A673 (cell line): ENCODE measurements at regions not wholly inside any gene's neighbourhood (a gene's known extent, or its start where the extent isn't known, plus 50 kb on each side); places are given as distances from the start of the nearest gene placed in this dataset.

ENCODE experiments used
- CTCF ChIP-seq: fragments of 300-800, 200-600 bp; sonication (generic); conservative IDR thresholded peaks from 2 replicates; pipeline ENCODE4 v1.5.1; 2017; ENCODE audit warnings: low read depth, mild to moderate bottlenecking, antibody characterized with exemption, low read length, moderate library complexity, mixed read lengths
- EZH2 ChIP-seq: fragments of 200-600 bp; sonication (generic); IDR thresholded peaks from 2 replicates; pipeline ENCODE4 v1.6.1; 2017; ENCODE audit warnings: borderline replicate concordance, low read depth, mild to moderate bottlenecking, mixed read lengths, antibody characterized with exemption, low read length; ENCODE audit not compliant: poor library complexity, severe bottlenecking

DNA sequence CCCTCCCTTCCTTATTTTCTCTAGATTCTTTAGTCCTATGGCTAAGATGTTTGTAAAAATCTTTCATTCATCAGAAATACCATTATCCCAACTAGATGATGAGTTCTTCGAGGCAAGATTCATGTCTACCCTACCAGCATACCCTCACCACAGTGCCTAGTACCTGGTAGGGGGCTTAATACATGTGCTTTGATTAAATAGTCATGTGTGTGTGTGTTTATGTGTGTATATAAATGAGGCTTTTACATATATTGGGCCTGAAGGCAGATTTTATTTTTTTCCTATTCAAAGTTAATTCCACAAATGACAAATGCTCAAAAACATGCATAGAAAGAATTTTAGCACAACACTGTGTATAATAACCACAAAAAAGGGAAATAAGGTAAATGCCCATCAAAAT is 193.0 kb upstream of the IRX3 start:
- TF ChIP-seq CTCF (no peak), EZH2 (no peak)
